GM12878 (cell line): ENCODE measurements at regions not wholly inside any gene's neighbourhood (a gene's known extent, or its start where the extent isn't known, plus 50 kb on each side); places are given as distances from the start of the nearest gene placed in this dataset.
A peak's percentile ranks its signal among the peaks of the same experiment; 100 is the strongest.

ENCODE experiments used
- ASH2L ChIP-seq: fragments of 300-600, 200-600 bp; sonication (generic); IDR thresholded peaks from 2 replicates; pipeline ENCODE4 v1.6.1; 2017; ENCODE audit warnings: low read depth, mild to moderate bottlenecking, borderline replicate concordance
- BHLHE40 ChIP-seq, 2 experiments: fragments of 450-650 bp in 1 of 2; IDR thresholded peaks; 2 replicates each; pipeline ENCODE4 v1.6.1; 2011 to 2017; ENCODE audit warnings: low read depth in 2 of 2, borderline replicate concordance in 1 of 2, improper control_type of control experiment in 1 of 2, low read length in 1 of 2, mild to moderate bottlenecking in 1 of 2
- CREB1 ChIP-seq: IDR thresholded peaks from 2 replicates; pipeline ENCODE4 v1.6.1; 2012; ENCODE audit warnings: low read depth, mild to moderate bottlenecking, inconsistent platforms
- E2F4 ChIP-seq: IDR thresholded peaks from 2 replicates; pipeline ENCODE4 v1.6.1; 2012; ENCODE audit warnings: low read depth, low read length, improper control_type of control experiment
- EGR1 ChIP-seq, 2 experiments: IDR thresholded peaks; 1 replicate in 1 of 2; 2 replicates in 1 of 2; pipeline ENCODE4 v1.6.1; 2011 to 2012; ENCODE audit warnings: low read depth in 2 of 2, low read length in 2 of 2, borderline replicate concordance in 1 of 2, mild to moderate bottlenecking in 1 of 2, moderate library complexity in 1 of 2
- ETV6 ChIP-seq, 2 experiments: fragments of 450-650 bp in 1 of 2; IDR thresholded peaks in 1 of 2; conservative IDR thresholded peaks in 1 of 2; 2 replicates each; pipeline ENCODE4 v1.6.1; 2014; ENCODE audit warnings: antibody characterized with exemption in 1 of 2, borderline replicate concordance in 1 of 2, low read depth in 1 of 2, mild to moderate bottlenecking in 1 of 2, moderate library complexity in 1 of 2
- EZH2 ChIP-seq: IDR thresholded peaks from 2 replicates; pipeline ENCODE4 v1.6.1; 2012; ENCODE audit warnings: low read depth, mild to moderate bottlenecking, control low read depth, inconsistent platforms, low read length, borderline replicate concordance; ENCODE audit not compliant: control insufficient read depth
- FOXK2 ChIP-seq: fragments of 450-650 bp; IDR thresholded peaks from 2 replicates; pipeline ENCODE4 v1.6.1; 2017; ENCODE audit warnings: mild to moderate bottlenecking, moderate library complexity
- HDGF ChIP-seq: fragments of 450-650 bp; IDR thresholded peaks from 2 replicates; pipeline ENCODE4 v1.6.1; 2016; ENCODE audit warnings: antibody characterized with exemption
- IRF3 ChIP-seq: fragments of 450-650 bp; IDR thresholded peaks from 2 replicates; pipeline ENCODE4 v1.6.1; 2014; ENCODE audit warnings: mild to moderate bottlenecking
- IRF4 ChIP-seq: IDR thresholded peaks from 2 replicates; pipeline ENCODE4 v1.6.1; 2011; ENCODE audit warnings: low read depth, low read length
- KDM1A ChIP-seq: fragments of 200-600 bp; sonication (generic); IDR thresholded peaks from 2 replicates; pipeline ENCODE4 v1.6.1; 2016; ENCODE audit warnings: borderline replicate concordance
- MYB ChIP-seq: fragments of 150-350 bp; IDR thresholded peaks from 2 replicates; pipeline ENCODE4 v1.6.1; 2014; ENCODE audit warnings: mild to moderate bottlenecking, low read depth, low read length, borderline replicate concordance
- NKRF ChIP-seq: fragments of 450-650 bp; conservative IDR thresholded peaks from 2 replicates; pipeline ENCODE4 v1.6.1; 2017; ENCODE audit warnings: mild to moderate bottlenecking, moderate library complexity
- NR2F1 ChIP-seq: fragments of 450-650 bp; conservative IDR thresholded peaks from 2 replicates; pipeline ENCODE4 v1.6.1; 2017; ENCODE audit warnings: mild to moderate bottlenecking
- PAX5 ChIP-seq: IDR thresholded peaks from 2 replicates; pipeline ENCODE4 v1.6.1; 2011; ENCODE audit warnings: low read depth, low read length, borderline replicate concordance
- RBBP5 ChIP-seq: fragments of 200-600 bp; sonication (generic); conservative IDR thresholded peaks from 2 replicates; pipeline ENCODE4 v1.6.1; 2016
- RCOR1 ChIP-seq: conservative IDR thresholded peaks from 2 replicates; pipeline ENCODE4 v1.6.1; 2012; ENCODE audit warnings: low read depth, low read length, improper control_type of control experiment
- RELA ChIP-seq: fragments of 450-650 bp; IDR thresholded peaks from 2 replicates; pipeline ENCODE4 v1.8.0; 2014; ENCODE audit warnings: borderline replicate concordance; ENCODE audit not compliant: partially characterized antibody
- RUNX3 ChIP-seq: IDR thresholded peaks from 2 replicates; pipeline ENCODE4 v1.6.1; 2012; ENCODE audit warnings: low read length, inconsistent platforms
- SPI1 ChIP-seq: IDR thresholded peaks from 2 replicates; pipeline ENCODE4 v1.6.1; 2011; ENCODE audit warnings: low read depth, mild to moderate bottlenecking, low read length, moderate library complexity, borderline replicate concordance; ENCODE audit not compliant: insufficient read depth
- SREBF2 ChIP-seq: IDR thresholded peaks from 2 replicates; pipeline ENCODE4 v1.6.1; 2012; ENCODE audit warnings: mild to moderate bottlenecking, low read length
- ZNF217 ChIP-seq: fragments of 450-650 bp; IDR thresholded peaks from 2 replicates; pipeline ENCODE4 v1.6.1; 2017; ENCODE audit warnings: antibody characterized with exemption, mild to moderate bottlenecking
- ZNF687 ChIP-seq: fragments of 450-650 bp; IDR thresholded peaks from 2 replicates; pipeline ENCODE4 v1.6.1; 2017; ENCODE audit warnings: mild to moderate bottlenecking, moderate library complexity
- ZSCAN29 ChIP-seq: fragments of 450-650 bp; IDR thresholded peaks from 2 replicates; pipeline ENCODE4 v1.6.1; 2017; ENCODE audit warnings: mild to moderate bottlenecking, moderate library complexity

GRCh38 chr10:78634389-78634815 is 434.4 kb upstream of the ZMIZ1 start (continued):
- peak; percentile 81 for TF ChIP-seq SPI1
- TF ChIP-seq IRF4 = peak; percentile 57; the same call in 1 of the 2 replicates
- no peak for TF ChIP-seq MYB
- TF ChIP-seq ETV6 (conservative IDR thresholded peaks at IDR 0.05 in 1 of 2, IDR thresholded peaks at IDR 0.05 in 1 of 2; ENCODE audit: borderline replicate concordance in 1 of 2, low read depth in 1 of 2) = no peak
- TF ChIP-seq EGR1 (IDR thresholded peaks at IDR 0.05; ENCODE audit: borderline replicate concordance in 1 of 2, low read depth in 2 of 2, low read length in 2 of 2) = no peak
- TF ChIP-seq ZNF217 = no peak
- no peak for TF ChIP-seq FOXK2
- TF ChIP-seq NR2F1 = 0 out of 2 replicates have a peak, but pooled peaks have one; percentile 29
- TF ChIP-seq ZNF687 = no peak
- no peak for TF ChIP-seq ZSCAN29
- no peak for TF ChIP-seq CREB1
- TF ChIP-seq EZH2 = no peak
- TF ChIP-seq RCOR1 = no peak
- TF ChIP-seq SREBF2 = no peak
- no peak for TF ChIP-seq KDM1A
- no peak for TF ChIP-seq HDGF
- no peak for TF ChIP-seq IRF3
- TF ChIP-seq BHLHE40 (IDR thresholded peaks at IDR 0.05; ENCODE audit: borderline replicate concordance in 1 of 2, low read depth in 2 of 2, low read length in 1 of 2) = 0 out of 4 replicates have a peak, but pooled peaks of 1 of the 2 experiments have one; percentile 9
- TF ChIP-seq RELA = no peak
- TF ChIP-seq RBBP5 = no peak
- TF ChIP-seq RUNX3 = peak; percentile 27; the same call in 1 of the 2 replicates
- TF ChIP-seq PAX5 = no peak
- TF ChIP-seq NKRF = no peak
- TF ChIP-seq ASH2L = no peak
- TF ChIP-seq E2F4 = no peak
